ENCODE measurements at regions not wholly inside any gene's neighbourhood (a gene's known extent, or its start where the extent isn't known, plus 50 kb on each side); places are given as distances from the start of the nearest gene placed in this dataset.

GRCh38 chr6:94414041-94414440 is 994.7 kb upstream of the EPHA7 start:
- TF ChIP-seq ZNF274 (IDR thresholded peaks at IDR 0.05; ENCODE audit: low read depth, low read length) (no peak), ZFX (IDR thresholded peaks at IDR 0.05) (no peak), POLR2A (IDR thresholded peaks at IDR 0.05; ENCODE audit: borderline replicate concordance, extremely low read depth, insufficient read depth, insufficient read length) (no peak), RAD21 (IDR thresholded peaks at IDR 0.05; ENCODE audit: low read depth) (no peak), ATF3 (IDR thresholded peaks at IDR 0.05) (no peak), REST (IDR thresholded peaks at IDR 0.05; ENCODE audit: low read depth) (no peak), CTCF (IDR thresholded peaks at IDR 0.05 in 2 of 3, conservative IDR thresholded peaks at IDR 0.05 in 1 of 3; ENCODE audit: borderline replicate concordance in 1 of 3, insufficient read depth in 1 of 3, low read depth in 2 of 3, low read length in 2 of 3) (no peak), EZH2 (IDR thresholded peaks at IDR 0.05) (no peak), MAX (IDR thresholded peaks at IDR 0.05) (no peak), YY1 (IDR thresholded peaks at IDR 0.05; ENCODE audit: extremely low read depth, insufficient replicate concordance, low read depth, low read length) (no peak), EZH2phosphoT487 (IDR thresholded peaks at IDR 0.05; ENCODE audit: borderline replicate concordance) (no peak), SRF (IDR thresholded peaks at IDR 0.05; ENCODE audit: low read depth) (no peak), POLR2AphosphoS5 (IDR thresholded peaks at IDR 0.05; ENCODE audit: low read depth, low read length) (no peak)

Data from HCT116 (cell line).